Ovary (tissue), 3 donors: ENCODE measurements at regions not wholly inside any gene's neighbourhood (a gene's known extent, or its start where the extent isn't known, plus 50 kb on each side); places are given as distances from the start of the nearest gene placed in this dataset.

Experiments
- CTCF ChIP-seq, 3 donors: fragments of 450-650 bp in 2 of 3; fragments of 200-600 bp in 1 of 3; IDR thresholded peaks; one replicate each; pipeline versions ENCODE4 v1.5.1 to v1.8.0; 2016 to 2022; ENCODE audit warnings: antibody characterized with exemption in 3 of 3, mild to moderate bottlenecking in 1 of 3
- POLR2A ChIP-seq: fragments of 450-650 bp; IDR thresholded peaks from one replicate; pipeline ENCODE4 v1.6.1; 2017; ENCODE audit warnings: antibody characterized with exemption, mild to moderate bottlenecking, moderate library complexity
- donor health status: DM: no; HTN: no; CAD: no.

GRCh38 chr1:10935246-10935645 is 77.2 kb upstream of the TARDBP start:
- TF ChIP-seq CTCF (IDR thresholded peaks at IDR 0.05) (no peak), POLR2A (no peak)
